NCI-H526 treated with DMSO at 0.1 percent for 48 hours (cell line): ENCODE measurements at regions not wholly inside any gene's neighbourhood (a gene's known extent, or its start where the extent isn't known, plus 50 kb on each side); places are given as distances from the start of the nearest gene placed in this dataset.

Experiments used
- DNase-seq: peaks from one replicate; lab custom pipeline; 2025; lab: John Stamatoyannopoulos, UW

DNA sequence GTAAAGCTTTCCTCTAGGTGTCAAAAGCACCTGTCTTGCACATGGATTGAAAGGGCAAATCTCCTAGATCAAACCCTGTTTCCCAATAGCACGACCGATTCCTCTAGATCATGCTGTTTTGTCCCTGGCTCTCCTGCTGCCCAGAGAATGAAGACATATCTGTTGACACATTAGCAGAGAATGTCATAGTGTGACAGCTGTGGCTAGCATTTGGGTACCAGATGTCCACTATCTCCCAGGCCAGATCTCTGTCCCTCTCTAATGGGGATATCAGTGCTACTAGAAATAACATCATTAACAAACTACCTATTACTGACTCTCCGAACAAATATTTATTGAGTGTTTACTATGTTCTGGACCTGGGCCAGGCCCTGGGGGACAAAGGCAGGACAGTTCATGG, 72.4 kb upstream of the ISX start:
- DNase-seq, result no peak

DNA sequence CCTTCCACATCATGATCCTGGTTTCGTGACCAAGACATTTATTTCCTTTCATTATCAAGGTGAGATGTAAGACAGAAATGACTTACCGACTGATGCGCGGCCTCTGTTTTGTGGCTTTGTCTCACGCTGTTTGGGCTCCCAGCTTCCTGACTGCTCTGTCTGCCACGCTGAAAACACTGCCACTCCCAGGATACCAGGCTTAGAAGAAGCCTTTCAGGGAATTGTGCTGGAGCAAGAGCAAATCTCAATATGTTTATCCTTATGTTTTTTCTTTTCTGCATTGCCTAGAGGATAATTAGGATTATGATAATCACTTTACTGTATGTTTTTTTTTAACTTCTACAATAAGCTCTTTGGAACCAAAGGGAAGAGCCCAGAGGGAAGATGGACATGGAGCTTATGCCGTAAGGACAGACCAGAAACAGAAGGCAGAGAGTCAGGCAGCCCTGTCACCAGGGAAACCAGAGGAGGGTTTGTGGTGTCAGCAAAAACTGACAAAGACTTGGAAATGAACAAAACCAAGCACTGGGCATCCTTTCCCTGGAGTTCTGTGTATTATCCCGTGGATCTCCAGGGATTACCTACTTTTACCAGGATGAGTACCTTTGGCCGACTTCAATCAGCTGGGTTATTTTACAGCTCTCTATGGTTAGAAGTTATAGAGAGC, 68.2 kb upstream of the ISX start:
- DNase-seq, result no peak

- DNase-seq, result no peak
These were observed 67.0 kb upstream of the ISX start for GRCh38 chr22:34998921-34999320.

DNA sequence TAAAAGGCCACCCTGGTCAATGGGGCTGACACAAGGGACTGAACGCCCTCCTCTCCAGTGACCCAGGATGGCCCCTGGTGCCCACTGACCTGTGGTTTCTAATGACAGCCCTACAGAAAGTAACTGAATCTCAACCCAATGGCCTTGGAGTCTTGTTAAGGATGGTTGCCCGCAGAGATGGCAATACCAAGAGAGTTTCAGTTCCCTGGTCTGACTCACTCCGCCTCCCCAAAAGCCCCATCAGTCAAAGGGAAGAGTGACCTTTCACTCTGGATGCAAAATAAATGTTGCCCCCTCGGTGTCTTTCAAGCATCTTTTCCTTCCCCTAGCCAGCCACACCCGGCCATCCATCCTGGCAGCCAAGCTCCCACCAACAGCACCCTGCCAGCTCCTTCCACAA, 57.7 kb upstream of the ISX start:
- DNase-seq, result no peak

GRCh38 chr22:35010543-35010942, 55.4 kb upstream of the ISX start:
- DNase-seq, result no peak

- DNase-seq, result no peak
These were observed 51.1 kb upstream of the ISX start for GRCh38 chr22:35014812-35015211.
